ENCODE measurements at regions not wholly inside any gene's neighbourhood (a gene's known extent, or its start where the extent isn't known, plus 50 kb on each side); places are given as distances from the start of the nearest gene placed in this dataset.

- no peak for DNase-seq (ENCODE audit: low spot score)
These were observed 493.6 kb downstream of the GADD45G start for GRCh38 chr9:90098408-90098807.

- peak; percentile 13 for DNase-seq (ENCODE audit: low spot score)
These were observed 494.6 kb downstream of the GADD45G start for GRCh38 chr9:90099262-90099963.

GRCh38 chr9:90100014-90100413, 495.2 kb downstream of the GADD45G start:
- no peak for DNase-seq (ENCODE audit: low spot score)

GRCh38 chr9:90102292-90102901, 497.6 kb downstream of the GADD45G start:
- peak; percentile 90 for DNase-seq (ENCODE audit: low spot score)

GRCh38 chr9:90103771-90104170, 499.0 kb downstream of the GADD45G start:
- DNase-seq (ENCODE audit: low spot score), result no peak

GRCh38 chr9:90105773-90106172, 501.0 kb downstream of the GADD45G start:
- no peak for DNase-seq (ENCODE audit: low spot score)

GRCh38 chr9:90107040-90107725, 502.4 kb downstream of the GADD45G start:
- peak; percentile 47 for DNase-seq (ENCODE audit: low spot score)

- DNase-seq (ENCODE audit: low spot score), result no peak
These were observed 503.2 kb downstream of the GADD45G start for GRCh38 chr9:90107726-90108655.

- DNase-seq (ENCODE audit: low spot score), result no peak
These were observed 508.0 kb downstream of the GADD45G start for GRCh38 chr9:90112788-90113187.

- no peak for DNase-seq (ENCODE audit: low spot score)
These were observed 510.0 kb downstream of the GADD45G start for GRCh38 chr9:90114641-90115425.

- DNase-seq (ENCODE audit: low spot score), result no peak
These were observed 517.0 kb downstream of the GADD45G start for GRCh38 chr9:90121762-90122161.

GRCh38 chr9:90124961-90125360, 517.7 kb downstream of the DIRAS2 start:
- no peak for DNase-seq (ENCODE audit: low spot score)

- DNase-seq (ENCODE audit: low spot score), result no peak
These were observed 514.7 kb downstream of the DIRAS2 start for GRCh38 chr9:90127923-90128322.

GRCh38 chr9:90128587-90129190, 513.9 kb downstream of the DIRAS2 start:
- no peak for DNase-seq (ENCODE audit: low spot score)

GRCh38 chr9:90129446-90129845, 513.2 kb downstream of the DIRAS2 start:
- no peak for DNase-seq (ENCODE audit: low spot score)

- DNase-seq (ENCODE audit: low spot score), result no peak
These were observed 511.1 kb downstream of the DIRAS2 start for GRCh38 chr9:90131568-90131967.

- no peak for DNase-seq (ENCODE audit: low spot score)
These were observed 509.8 kb downstream of the DIRAS2 start for GRCh38 chr9:90132866-90133265.

- no peak for DNase-seq (ENCODE audit: low spot score)
These were observed 504.8 kb downstream of the DIRAS2 start for GRCh38 chr9:90137801-90138200.

- DNase-seq (ENCODE audit: low spot score), result no peak
These were observed 502.3 kb downstream of the DIRAS2 start for GRCh38 chr9:90140131-90140818.

- peak; percentile 18 for DNase-seq (ENCODE audit: low spot score)
These were observed 500.9 kb downstream of the DIRAS2 start for GRCh38 chr9:90141723-90142122.

Data from H4 (cell line).